GM12865 (cell line): ENCODE measurements at regions not wholly inside any gene's neighbourhood (a gene's known extent, or its start where the extent isn't known, plus 50 kb on each side); places are given as distances from the start of the nearest gene placed in this dataset.

Experiments used
- DNase-seq: peaks from one replicate; pipeline ENCODE4 v3.0.0; 2010; ENCODE audit warnings: low read depth
- H3K4me3 ChIP-seq: 2 replicates; pipeline ENCODE4 v1.5.1; 2011; ENCODE audit warnings: mild to moderate bottlenecking, low read depth, low read length, control low read depth
- CTCF ChIP-seq: IDR thresholded peaks from 2 replicates; pipeline ENCODE4 v1.5.1; 2011; ENCODE audit warnings: low read length, control low read depth, low read depth, inconsistent platforms; ENCODE audit not compliant: insufficient read depth; ENCODE audit errors: missing control alignments

DNA sequence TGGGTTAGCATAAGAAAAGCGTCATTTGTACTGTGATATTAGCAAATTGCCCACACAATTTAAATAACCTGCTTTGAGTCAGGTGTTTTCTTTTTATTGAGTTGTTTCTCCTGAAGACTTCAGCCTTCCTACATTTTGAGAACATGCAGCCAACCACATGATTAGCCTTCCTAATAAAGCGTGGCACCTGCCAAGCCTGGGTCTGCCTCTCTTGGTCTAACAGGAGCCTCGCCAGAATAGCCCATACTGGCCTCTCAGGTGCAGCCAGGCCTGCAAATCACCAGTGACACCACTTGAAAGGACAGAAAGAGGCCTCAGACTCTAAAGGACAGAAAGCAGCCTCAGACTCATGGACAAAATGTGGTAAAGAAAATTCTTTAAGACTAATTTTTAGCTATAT, 653.8 kb downstream of the BCL11A start:
- no peak for DNase-seq
- H3K4me3 ChIP-seq = no peak overlapping the region
- TF ChIP-seq CTCF = no peak

DNA sequence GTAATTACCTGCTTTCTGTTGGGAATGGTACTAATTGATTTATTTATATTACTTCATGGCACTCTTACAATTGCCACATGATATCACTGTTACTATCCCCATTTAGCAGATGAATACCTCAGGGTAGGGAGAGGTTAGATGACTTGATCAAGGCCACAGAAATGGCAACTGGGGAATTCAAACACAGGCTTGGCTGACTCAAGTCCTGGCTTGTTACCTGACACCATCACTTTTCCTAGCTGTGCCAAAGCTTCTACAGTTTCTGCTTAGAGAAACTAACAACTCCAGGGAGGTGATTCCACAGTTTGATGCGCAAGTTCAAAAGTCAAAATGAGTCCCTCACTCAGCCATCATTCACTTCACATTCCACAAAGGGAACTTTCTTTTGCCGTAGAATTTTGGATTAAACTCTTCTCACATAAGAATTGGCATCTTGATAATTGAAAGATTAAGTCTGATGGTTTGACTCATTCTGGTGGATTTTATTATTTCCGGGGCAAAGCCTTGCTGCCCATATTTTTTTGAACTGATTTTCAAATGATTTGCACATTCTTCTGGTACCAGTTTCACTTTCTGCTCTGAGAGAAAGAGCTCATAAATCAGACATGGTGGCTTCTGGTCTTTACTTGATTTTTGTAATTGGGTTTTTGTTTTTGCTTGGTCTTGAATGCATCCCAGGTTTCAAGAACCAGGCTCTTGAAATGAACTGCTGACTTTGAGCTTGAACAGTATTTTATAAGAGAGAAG, 656.8 kb downstream of the BCL11A start:
- no peak for DNase-seq
- TF ChIP-seq CTCF = no peak
- no peak overlapping the region for H3K4me3 ChIP-seq

GRCh38 chr2:59893612-59894011, 659.8 kb downstream of the BCL11A start:
- DNase-seq = no peak
- H3K4me3 ChIP-seq = no peak overlapping the region
- no peak for TF ChIP-seq CTCF

DNA sequence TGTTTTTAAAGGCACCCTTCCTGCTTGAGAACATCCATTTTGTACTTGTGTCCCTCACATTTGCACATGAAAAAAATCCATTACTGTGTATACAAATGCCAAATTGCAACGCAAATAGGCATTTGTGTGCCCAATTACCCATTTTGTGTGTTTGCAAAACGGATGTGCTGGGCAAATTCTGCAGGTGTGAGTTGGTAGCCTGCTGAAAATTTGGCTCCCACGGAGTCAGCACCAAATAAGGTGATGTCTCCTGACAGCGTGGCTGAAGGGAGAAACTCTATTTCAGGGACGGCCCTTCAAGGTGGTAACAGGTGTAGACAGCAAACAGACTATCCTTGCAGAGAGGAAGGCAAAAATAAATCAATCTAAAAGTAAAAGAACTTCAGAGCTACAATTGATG, 661.1 kb downstream of the BCL11A start:
- H3K4me3 ChIP-seq = no peak overlapping the region
- TF ChIP-seq CTCF = no peak
- DNase-seq = no peak

DNA sequence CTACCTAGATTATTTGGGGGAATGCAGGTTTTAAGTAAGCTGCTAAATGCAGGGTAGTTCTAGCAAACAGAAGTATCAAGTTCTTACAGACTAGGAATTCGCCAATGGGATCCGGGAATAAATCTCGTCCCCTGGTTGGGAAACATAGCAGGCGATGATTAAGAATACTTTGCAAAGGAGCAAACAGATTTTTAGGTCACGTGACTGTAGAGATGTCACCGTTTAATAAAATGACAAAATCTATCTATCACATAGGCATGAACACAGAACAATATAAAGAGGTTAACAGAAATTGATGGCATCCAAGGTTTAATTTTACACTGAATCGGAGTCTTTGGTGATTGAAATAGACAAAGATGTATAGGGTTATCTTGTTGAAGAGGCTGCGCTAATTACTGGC, 664.1 kb downstream of the BCL11A start:
- no peak for TF ChIP-seq CTCF
- H3K4me3 ChIP-seq = no peak overlapping the region

GRCh38 chr2:59888706-59889105, 664.7 kb downstream of the BCL11A start:
- no peak for DNase-seq
- H3K4me3 ChIP-seq = no peak overlapping the region
- TF ChIP-seq CTCF = no peak

More for the DNA sequence above, 664.1 kb downstream of the BCL11A start:
- DNase-seq = no peak

- TF ChIP-seq CTCF = no peak
- peak; percentile 80 for DNase-seq
- H3K4me3 ChIP-seq = no peak overlapping the region
These were observed 665.4 kb downstream of the BCL11A start for GRCh38 chr2:59888015-59888414.
